SK-N-SH (cell line): ENCODE measurements at regions not wholly inside any gene's neighbourhood (a gene's known extent, or its start where the extent isn't known, plus 50 kb on each side); places are given as distances from the start of the nearest gene placed in this dataset.

Source experiments
- CTCF ChIA-PET: fragments of 300-600, 350-600 bp; formaldehyde crosslinking; extraction: SDS; loops from one replicate; lab custom pipeline; 2021; lab: Yijun Ruan, JAX
- POLR2A ChIA-PET: fragments of 350-600 bp; sonication (Branson Sonifier 250); formaldehyde crosslinking; extraction: SDS; loops from one replicate; lab custom pipeline; 2020; ENCODE audit warnings: antibody characterized with exemption, inconsistent platforms; lab: Yijun Ruan, JAX
- DNase-seq: peaks from one replicate; pipeline ENCODE4 v3.0.0; 2012
- H2AFZ ChIP-seq: fragments of 200-600 bp; sonication (generic); 2 replicates; pipeline ENCODE4 v1.8.1; 2016; ENCODE audit warnings: antibody characterized with exemption, mild to moderate bottlenecking, low read depth
- H3F3A ChIP-seq: fragments of 200-600 bp; sonication (generic); replicated peaks from 2 replicates; pipeline ENCODE3; 2016; ENCODE audit warnings: antibody characterized with exemption, mild to moderate bottlenecking; ENCODE audit not compliant: insufficient read depth
- H3K27ac ChIP-seq, 2 experiments: fragments of 200-500 bp in 1 of 2; fragments of 200-600 bp in 1 of 2; sonication (Bioruptor generic) in 1 of 2; sonication (generic), shearing (Covaris generic) in 1 of 2; 2 replicates each; pipeline versions ENCODE4 v1.5.1 to v1.6.1; 2014 to 2016; ENCODE audit warnings: low read depth in 2 of 2, inconsistent platforms in 1 of 2, low read length in 1 of 2, mild to moderate bottlenecking in 1 of 2, mixed read lengths in 1 of 2
- H3K27me3 ChIP-seq: fragments of 200-600 bp; sonication (generic), shearing (Covaris generic); 2 replicates; pipeline ENCODE4 v1.6.1; 2016; ENCODE audit warnings: mixed run types; ENCODE audit not compliant: insufficient read depth
- H3K36me3 ChIP-seq, 2 experiments: fragments of 200-500 bp in 1 of 2; fragments of 200-600 bp in 1 of 2; sonication (Bioruptor generic) in 1 of 2; sonication (generic) in 1 of 2; replicated peaks in 1 of 2; 2 replicates each; pipeline versions ENCODE3 to v1.5.1; 2014 to 2016; ENCODE audit warnings: low read length in 1 of 2, mild to moderate bottlenecking in 1 of 2; ENCODE audit not compliant: insufficient read depth in 2 of 2, control insufficient read depth in 1 of 2
- H3K4me1 ChIP-seq, 2 experiments: fragments of 200-500 bp in 1 of 2; fragments of 200-600 bp in 1 of 2; sonication (Bioruptor generic) in 1 of 2; sonication (generic), shearing (Covaris generic) in 1 of 2; 2 replicates each; pipeline versions ENCODE4 v1.5.1 to v1.6.1; 2014 to 2016; ENCODE audit warnings: low read depth in 1 of 2, low read length in 1 of 2, mixed run types in 1 of 2; ENCODE audit not compliant: insufficient read depth in 2 of 2, control insufficient read depth in 1 of 2
- H3K4me2 ChIP-seq: fragments of 200-600 bp; sonication (generic), shearing (Covaris generic); 2 replicates; pipeline ENCODE4 v1.6.1; 2017; ENCODE audit warnings: mixed run types
- H3K4me3 ChIP-seq, 2 experiments: fragments of 200-500 bp in 1 of 2; fragments of 200-600 bp in 1 of 2; sonication (Bioruptor generic) in 1 of 2; sonication (generic), shearing (Covaris generic) in 1 of 2; 2 replicates each; pipeline versions ENCODE4 v1.5.1 to v1.8.1; 2014 to 2016; ENCODE audit warnings: low read depth in 2 of 2, inconsistent platforms in 1 of 2, low read length in 1 of 2, mild to moderate bottlenecking in 1 of 2, mixed read lengths in 1 of 2, moderate library complexity in 1 of 2
- H3K79me2 ChIP-seq: fragments of 200-600 bp; sonication (generic); 2 replicates; pipeline ENCODE4 v1.8.1; 2017; ENCODE audit warnings: mild to moderate bottlenecking; ENCODE audit not compliant: insufficient read depth
- H3K9ac ChIP-seq: fragments of 200-600 bp; sonication (generic); 2 replicates; pipeline ENCODE4 v1.6.1; 2017; ENCODE audit warnings: mixed run types
- H3K9me2 ChIP-seq: fragments of 200-600 bp; sonication (generic); 2 replicates; pipeline ENCODE4 v1.6.1; 2017; ENCODE audit warnings: mixed run types
- H3K9me3 ChIP-seq: fragments of 200-600 bp; sonication (generic); 2 replicates; pipeline ENCODE4 v1.6.1; 2017; ENCODE audit warnings: mixed run types, mild to moderate bottlenecking, moderate library complexity
- H4K20me1 ChIP-seq: fragments of 200-600 bp; sonication (generic); 2 replicates; pipeline ENCODE4 v1.6.1; 2017; ENCODE audit warnings: mild to moderate bottlenecking, mixed run types; ENCODE audit not compliant: insufficient read depth
- CTCF ChIP-seq: fragments of 200-600 bp; sonication (generic); IDR thresholded peaks from 2 replicates; pipeline ENCODE4 v1.6.1; 2017; ENCODE audit warnings: antibody characterized with exemption, mild to moderate bottlenecking, moderate library complexity
- ELF1 ChIP-seq: IDR thresholded peaks from 2 replicates; pipeline ENCODE4 v1.4.0; 2012
- EP300 ChIP-seq, 2 experiments: IDR thresholded peaks; 2 replicates each; pipeline versions ENCODE4 v1.4.0 to v1.6.1; 2012; ENCODE audit warnings: borderline replicate concordance in 1 of 2, low read depth in 1 of 2, low read length in 1 of 2
- FOXJ3 ChIP-seq: sonication (generic); formaldehyde crosslinking; IDR thresholded peaks from 2 replicates; pipeline ENCODE4 v1.5.1; 2020; ENCODE audit warnings: mild to moderate bottlenecking, missing genetic modification reagents
- FOXM1 ChIP-seq: IDR thresholded peaks from 2 replicates; pipeline ENCODE4 v1.4.0; 2012; ENCODE audit warnings: low read depth, mild to moderate bottlenecking
- GATA2 ChIP-seq: sonication (generic); formaldehyde crosslinking; IDR thresholded peaks from 2 replicates; pipeline ENCODE4 v1.5.0; 2020; ENCODE audit warnings: mild to moderate bottlenecking, missing genetic modification reagents
- IRF3 ChIP-seq: fragments of 150-350 bp; IDR thresholded peaks from 2 replicates; pipeline ENCODE4 v1.6.1; 2016; ENCODE audit warnings: mild to moderate bottlenecking, low read depth, low read length
- JUND ChIP-seq: IDR thresholded peaks from 2 replicates; pipeline ENCODE4 v1.4.0; 2012
- MEF2A ChIP-seq: IDR thresholded peaks from 2 replicates; pipeline ENCODE4 v1.4.0; 2012; ENCODE audit warnings: low read depth, borderline replicate concordance
- NRF1 ChIP-seq: IDR thresholded peaks from 2 replicates; pipeline ENCODE4 v1.6.1; 2012; ENCODE audit warnings: low read depth, mild to moderate bottlenecking, low read length
- RAD21 ChIP-seq: IDR thresholded peaks from 2 replicates; pipeline ENCODE4 v1.6.1; 2012; ENCODE audit warnings: mild to moderate bottlenecking, low read length
- REST ChIP-seq: IDR thresholded peaks from 2 replicates; pipeline ENCODE4 v1.6.1; 2012; ENCODE audit warnings: mild to moderate bottlenecking, low read depth, low read length, moderate library complexity
- RXRA ChIP-seq: IDR thresholded peaks from 2 replicates; pipeline ENCODE4 v1.4.0; 2012; ENCODE audit warnings: low read depth, mild to moderate bottlenecking, borderline replicate concordance
- SIN3A ChIP-seq: IDR thresholded peaks from 2 replicates; pipeline ENCODE4 v1.6.1; 2012; ENCODE audit warnings: low read depth, mild to moderate bottlenecking, low read length, moderate library complexity, borderline replicate concordance
- TAF1 ChIP-seq: IDR thresholded peaks from 2 replicates; pipeline ENCODE4 v1.6.1; 2012; ENCODE audit warnings: low read depth, mild to moderate bottlenecking, low read length, moderate library complexity, borderline replicate concordance
- TCF12 ChIP-seq: IDR thresholded peaks from 2 replicates; pipeline ENCODE4 v1.4.0; 2012
- TEAD4 ChIP-seq: IDR thresholded peaks from 2 replicates; pipeline ENCODE4 v1.4.0; 2012; ENCODE audit warnings: mild to moderate bottlenecking, borderline replicate concordance; ENCODE audit not compliant: insufficient read depth
- USF1 ChIP-seq: IDR thresholded peaks from 2 replicates; pipeline ENCODE4 v1.4.0; 2012; ENCODE audit warnings: low read depth, borderline replicate concordance
- WGBS: methylation state at CpG from one replicate; pipeline ENCODE4 v1.1.6; 2017; ENCODE audit warnings: low lambda C conversion rate; 5-methylcytosine and 5-hydroxymethylcytosine counted together
- TF ChIP-seq, protein P1 (sequence below): fragments of 150-350 bp; IDR thresholded peaks from 2 replicates; pipeline ENCODE4 v1.6.1; 2017; ENCODE audit warnings: antibody characterized with exemption, low read length, low read depth, borderline replicate concordance

GRCh38 chr9:109962215-109962614 lies 182.2 kb downstream of the PALM2AKAP2 start:
- Histone ChIP-seq H3K27me3 (no peaks in the 10 kb centered on the region), H3K9ac (no peak overlapping the region), H3F3A (no peaks in the 10 kb centered on the region), H3K9me2 (no peaks in the 10 kb centered on the region), H3K4me2 (no peak overlapping the region), H3K9me3 (no peaks in the 10 kb centered on the region), H2AFZ (no peak overlapping the region), H3K27ac (no peak overlapping the region), H3K36me3 (peaks cover 0 to 5% of the 10 kb centered on the region in 2 experiments), H4K20me1 (no peaks in the 10 kb centered on the region), H3K79me2 (no peaks in the 10 kb centered on the region), H3K4me3 (no peak overlapping the region), H3K4me1 (peaks cover 0 to 1% of the 10 kb centered on the region in 2 experiments; a peak in 1 of 4 replicates)
- no peak for DNase-seq
- TF ChIP-seq RXRA (no peak), EP300 (IDR thresholded peaks at IDR 0.05; ENCODE audit: borderline replicate concordance in 1 of 2, low read depth in 1 of 2, low read length in 1 of 2) (no peak), JUND (no peak), IRF3 (no peak)
- ChIA-PET CTCF (no interaction called here), POLR2A (no interaction called here)

DNA sequence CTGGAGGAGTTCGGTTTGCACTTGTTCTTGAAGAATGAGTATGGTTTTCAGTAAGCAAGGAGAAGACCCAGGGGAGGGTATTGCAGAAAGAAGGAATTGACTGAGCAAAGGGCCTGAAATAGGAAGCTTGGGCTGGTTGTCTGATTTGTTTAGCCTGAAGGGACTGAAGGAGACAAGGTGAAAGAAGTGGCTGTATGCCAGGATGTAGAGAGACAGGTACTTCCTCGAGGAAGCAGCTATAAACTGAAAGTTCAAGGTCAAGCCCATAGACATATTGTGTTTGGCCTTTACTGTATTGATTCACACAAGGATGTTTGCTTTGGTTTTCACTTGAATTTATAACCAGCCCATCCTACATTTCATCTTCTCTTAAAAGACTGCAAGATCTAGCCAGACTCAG lies 183.1 kb downstream of the PALM2AKAP2 start:
- CTCF ChIA-PET = interaction anchor here (1.7 kb wide), 1 partner anchor 59 kb away, joined by 4 read pairs; no protein-coding TSS in a partner anchor
- no peak overlapping the region for H3K4me3 ChIP-seq
- H3K9ac ChIP-seq = no peak overlapping the region
- H3K4me1 ChIP-seq = no peaks in the 10 kb centered on the region
- H3K27ac ChIP-seq = no peak overlapping the region
- POLR2A ChIA-PET = no interaction called here
- H2AFZ ChIP-seq = no peak overlapping the region
- H3K79me2 ChIP-seq = no peaks in the 10 kb centered on the region
- no peaks in the 10 kb centered on the region for H3K27me3 ChIP-seq
- H3K36me3 ChIP-seq = peaks cover 0 to 5% of the 10 kb centered on the region in 2 experiments
- no peaks in the 10 kb centered on the region for H3K9me3 ChIP-seq
- WGBS = 74% methylated on average over 2 of the region's 2 CpGs
- no peak overlapping the region for H3K4me2 ChIP-seq
- no peaks in the 10 kb centered on the region for H4K20me1 ChIP-seq
- H3K9me2 ChIP-seq = no peaks in the 10 kb centered on the region
- no peak for DNase-seq
- H3F3A ChIP-seq = no peaks in the 10 kb centered on the region
- TF ChIP-seq TEAD4 (no peak), TCF12 (no peak), IRF3 (no peak), REST (no peak), SIN3A (no peak), JUND (no peak), USF1 (no peak), CTCF (no peak), GATA2 (CRISPR knock-in tag) (no peak), FOXM1 (no peak), ELF1 (no peak), NRF1 (no peak), TAF1 (no peak), MEF2A (no peak), FOXJ3 (CRISPR knock-in tag) (no peak), RAD21 (no peak)
- TF ChIP-seq, protein P1, sequence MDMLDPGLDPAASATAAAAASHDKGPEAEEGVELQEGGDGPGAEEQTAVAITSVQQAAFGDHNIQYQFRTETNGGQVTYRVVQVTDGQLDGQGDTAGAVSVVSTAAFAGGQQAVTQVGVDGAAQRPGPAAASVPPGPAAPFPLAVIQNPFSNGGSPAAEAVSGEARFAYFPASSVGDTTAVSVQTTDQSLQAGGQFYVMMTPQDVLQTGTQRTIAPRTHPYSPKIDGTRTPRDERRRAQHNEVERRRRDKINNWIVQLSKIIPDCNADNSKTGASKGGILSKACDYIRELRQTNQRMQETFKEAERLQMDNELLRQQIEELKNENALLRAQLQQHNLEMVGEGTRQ = no peak
